ENCODE measurements at regions not wholly inside any gene's neighbourhood (a gene's known extent, or its start where the extent isn't known, plus 50 kb on each side); places are given as distances from the start of the nearest gene placed in this dataset.

- no peak for DNase-seq
Measured at GRCh38 chr16:86892509-86892908, 314.2 kb downstream of the FOXL1 start.

- DNase-seq, result no peak
Measured at GRCh38 chr16:86893506-86893905, 315.2 kb downstream of the FOXL1 start.

- no peak for DNase-seq
Measured at GRCh38 chr16:86894029-86894567, 315.7 kb downstream of the FOXL1 start.

- DNase-seq, result no peak
Measured at GRCh38 chr16:86894925-86895324, 316.6 kb downstream of the FOXL1 start.

- no peak for DNase-seq
Measured at GRCh38 chr16:86895606-86896005, 317.3 kb downstream of the FOXL1 start.

- no peak for DNase-seq
Measured at GRCh38 chr16:86896976-86897375, 318.6 kb downstream of the FOXL1 start.

- DNase-seq, result no peak
Measured at GRCh38 chr16:86897486-86897885, 319.1 kb downstream of the FOXL1 start.

GRCh38 chr16:86898386-86898785 lies 320.0 kb downstream of the FOXL1 start:
- no peak for DNase-seq

DNA sequence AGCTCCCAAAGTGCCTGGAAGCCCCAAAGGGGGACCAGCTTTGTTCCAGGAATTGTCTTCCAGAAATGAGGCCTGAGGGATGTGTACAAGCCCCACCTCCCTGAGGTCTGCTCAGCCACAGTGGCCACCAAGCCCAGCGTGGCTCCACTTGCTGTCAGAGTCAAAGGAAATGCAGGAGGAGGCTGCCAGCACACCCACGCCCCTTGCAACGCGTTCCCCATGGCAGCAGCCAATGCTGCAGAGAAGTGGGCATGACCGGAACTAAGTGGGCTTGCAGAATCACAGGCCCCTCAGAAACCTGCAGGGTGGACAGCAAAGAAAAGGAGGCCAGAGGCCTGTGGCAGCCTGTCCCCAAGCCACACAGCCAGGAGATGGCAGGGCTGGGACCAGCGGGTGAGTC lies 320.8 kb downstream of the FOXL1 start:
- DNase-seq, result no peak

DNA sequence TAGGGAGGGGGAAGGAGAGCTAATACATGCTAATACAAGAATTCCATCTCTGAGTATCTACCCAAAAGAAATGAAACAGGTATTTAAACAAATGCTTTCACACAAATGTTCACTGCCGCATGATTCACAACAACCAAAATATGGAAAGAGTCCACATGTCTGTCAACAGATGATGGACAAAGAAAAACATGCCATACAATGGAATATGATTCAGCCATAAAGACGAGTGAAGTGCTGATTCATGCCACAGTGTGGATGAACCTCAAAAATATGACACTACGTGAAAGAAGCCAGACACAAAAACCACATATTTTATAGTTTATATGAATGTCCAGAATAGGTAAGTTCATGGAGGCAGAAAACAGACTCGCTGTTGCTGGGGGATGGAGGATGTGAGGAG lies 321.4 kb downstream of the FOXL1 start:
- no peak for DNase-seq

GRCh38 chr16:86901483-86901882 lies 323.1 kb downstream of the FOXL1 start:
- DNase-seq, result no peak

DNA sequence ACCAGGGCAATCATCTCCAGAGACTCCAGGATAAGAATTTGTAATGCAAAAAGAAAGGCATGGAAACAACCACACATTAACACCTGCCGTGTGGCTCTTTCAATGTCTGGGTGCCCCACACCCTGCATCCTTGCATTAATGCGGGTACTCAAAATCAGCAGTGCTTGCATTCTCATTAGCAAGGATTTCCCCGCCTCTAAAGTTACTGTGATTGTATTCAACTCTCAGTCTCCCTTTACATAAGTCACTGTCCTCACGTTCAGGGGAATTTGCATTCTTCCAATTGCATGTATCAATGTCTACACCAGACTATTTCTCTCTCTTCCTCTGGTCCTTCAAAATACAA lies 324.3 kb downstream of the FOXL1 start:
- no peak for DNase-seq

GRCh38 chr16:86903068-86903467 lies 324.7 kb downstream of the FOXL1 start:
- no peak for DNase-seq

DNA sequence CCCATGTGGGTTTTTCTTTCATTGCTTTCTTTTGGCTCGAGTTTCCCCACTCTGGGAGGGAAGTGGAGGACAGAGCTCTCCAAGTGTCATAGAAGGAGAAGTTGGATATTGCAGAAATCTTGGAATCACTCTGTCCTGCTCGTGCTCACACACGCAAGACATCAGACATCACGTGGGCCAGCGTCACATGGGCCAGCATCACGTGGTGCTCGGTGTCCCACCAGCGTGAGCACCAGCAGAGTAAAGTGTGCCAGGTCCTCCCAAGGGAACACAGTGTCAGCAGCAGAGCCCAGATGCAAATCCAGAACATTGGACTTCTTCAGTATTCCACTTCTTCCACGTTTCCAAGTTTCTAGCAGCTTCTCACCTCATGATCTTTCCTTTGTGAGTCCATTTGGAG lies 327.0 kb downstream of the FOXL1 start:
- no peak for DNase-seq

- DNase-seq, result no peak
Measured at GRCh38 chr16:86906623-86907022, 328.3 kb downstream of the FOXL1 start.

- DNase-seq, result no peak
Measured at GRCh38 chr16:86909359-86910160, 331.2 kb downstream of the FOXL1 start.

- no peak for DNase-seq
Measured at GRCh38 chr16:86910161-86910769, 331.9 kb downstream of the FOXL1 start.

GRCh38 chr16:86911437-86911958 lies 333.1 kb downstream of the FOXL1 start:
- DNase-seq, result no peak

- DNase-seq, result no peak
Measured at GRCh38 chr16:86913886-86914285, 335.5 kb downstream of the FOXL1 start.

DNA sequence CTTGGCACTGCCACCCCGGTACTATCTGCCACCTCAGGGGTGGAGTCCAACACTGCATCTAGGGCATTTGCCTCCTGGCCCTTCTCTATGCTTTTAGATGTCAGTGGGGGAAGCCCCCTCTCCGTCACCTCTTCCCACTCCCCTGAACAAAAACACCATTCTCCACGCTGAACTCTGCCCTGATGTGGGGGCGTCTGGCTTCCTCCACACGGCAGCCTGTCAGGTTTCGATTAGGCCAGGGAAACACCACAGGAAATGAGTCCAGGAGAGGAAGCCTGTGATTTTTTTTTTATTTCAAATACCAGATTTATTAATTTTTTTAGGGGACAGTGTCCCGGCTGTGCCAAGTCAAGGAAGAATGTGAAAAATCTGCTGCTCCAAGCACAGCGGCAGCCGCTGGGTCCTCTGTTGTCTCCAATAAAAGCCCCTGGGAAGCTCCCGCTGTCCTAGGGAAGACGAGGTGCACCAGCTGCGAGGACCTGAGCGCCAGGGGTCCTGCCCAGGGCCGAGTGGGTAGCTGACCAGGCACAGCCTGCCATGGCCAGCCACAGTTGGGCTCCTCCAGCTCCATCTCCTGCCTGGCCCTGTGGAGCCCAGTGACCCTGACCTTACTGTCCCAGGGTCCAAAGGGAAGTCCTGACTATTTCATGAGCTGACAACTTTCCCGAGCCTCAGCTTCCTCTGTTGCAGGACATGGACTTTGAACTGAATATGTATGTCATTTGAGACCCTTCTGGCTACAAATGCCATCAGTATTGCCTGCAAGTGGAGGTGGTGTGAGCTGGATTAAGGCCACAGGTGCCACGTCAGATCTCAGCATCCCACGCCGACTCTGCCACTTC lies 336.7 kb downstream of the FOXL1 start:
- no peak for DNase-seq

DNA sequence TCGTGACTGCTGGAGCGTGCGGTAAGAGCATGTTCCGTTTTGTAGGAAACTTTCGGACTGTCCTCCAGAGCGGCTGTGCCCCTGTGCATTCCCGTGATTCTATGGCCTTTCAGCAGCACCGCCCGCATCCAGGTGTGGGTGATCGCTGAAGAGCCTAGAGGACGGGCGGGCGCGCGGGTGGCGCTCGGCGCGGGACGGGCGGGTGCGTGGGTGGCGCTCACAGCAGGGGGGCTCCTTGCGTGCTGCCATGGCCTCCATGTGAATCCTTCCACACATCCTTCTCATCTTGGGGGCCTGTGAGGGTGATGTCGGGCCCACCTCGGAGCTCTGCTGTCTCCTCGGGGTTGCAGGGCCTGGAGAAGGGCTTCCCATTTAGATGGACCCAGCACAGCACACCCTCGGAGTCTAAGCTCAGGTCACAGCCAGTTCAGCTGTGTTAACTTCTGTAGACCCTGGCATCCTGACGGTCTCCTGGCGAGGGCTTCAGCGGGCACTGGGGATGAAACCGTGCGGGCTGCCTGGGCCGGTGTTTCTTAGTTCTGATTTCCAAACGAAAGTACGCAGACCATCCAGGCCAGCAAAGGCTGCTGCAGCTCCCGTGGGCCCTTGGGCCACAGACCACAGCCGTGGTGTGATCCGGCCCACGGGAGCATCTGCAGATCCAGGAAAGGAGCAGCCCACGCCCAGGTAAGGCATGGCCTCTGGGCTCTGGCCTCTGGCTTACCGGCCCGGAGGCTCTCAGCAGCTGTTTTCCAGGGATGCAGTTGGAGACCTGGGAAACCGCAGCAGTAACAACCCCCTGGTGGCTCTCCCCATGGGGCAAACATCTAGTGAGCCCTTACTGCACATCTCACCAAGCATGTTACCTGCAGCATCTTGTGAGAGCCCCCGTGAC lies 339.4 kb downstream of the FOXL1 start:
- DNase-seq, result no peak

DNA sequence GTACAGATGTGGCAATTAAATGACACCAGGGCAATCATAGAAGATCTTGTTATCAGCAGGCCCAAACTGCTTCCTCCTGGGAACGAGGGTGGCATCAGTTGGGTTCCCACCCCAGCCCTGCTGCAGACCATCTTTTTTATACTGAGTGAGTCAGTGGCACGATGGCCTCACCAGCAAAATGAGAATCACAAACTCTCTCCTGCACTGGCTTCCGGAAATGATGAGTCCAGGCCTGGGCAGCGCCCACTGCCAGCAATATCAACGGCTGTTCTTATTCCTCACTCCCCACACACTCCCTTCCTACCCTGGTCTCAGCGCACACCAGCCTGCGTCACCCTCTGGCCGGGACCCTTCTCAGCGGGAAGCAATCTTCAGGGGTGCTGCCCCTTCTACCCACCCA lies 340.3 kb downstream of the FOXL1 start:
- DNase-seq, result no peak

All from CD4-positive, alpha-beta T cell treated with Interferon alpha-2 for 1 hour (primary cell).